NCI-H82 (cell line): ENCODE measurements at regions not wholly inside any gene's neighbourhood (a gene's known extent, or its start where the extent isn't known, plus 50 kb on each side); places are given as distances from the start of the nearest gene placed in this dataset.
"Not testable (repeated sequence)": the region's sequence is repeated elsewhere in the genome, so short reads cannot be mapped to it uniquely, and the experiment has no call there.

Experiments
- DNase-seq: peaks from one replicate; lab custom pipeline; 2025; lab: John Stamatoyannopoulos, UW

GRCh38 chr4:123217664-123218063 lies 178.9 kb upstream of the SPRY1 start:
- DNase-seq: no peak

GRCh38 chr4:123218981-123219380 lies 177.6 kb upstream of the SPRY1 start:
- no peak for DNase-seq

GRCh38 chr4:123229286-123229685 lies 167.3 kb upstream of the SPRY1 start:
- DNase-seq: no peak

GRCh38 chr4:123230061-123230460 lies 166.5 kb upstream of the SPRY1 start:
- DNase-seq: no peak

GRCh38 chr4:123232439-123232838 lies 164.2 kb upstream of the SPRY1 start:
- no peak for DNase-seq

- DNase-seq: peak; percentile 9
Measured at GRCh38 chr4:123233136-123233768, 163.3 kb upstream of the SPRY1 start.

GRCh38 chr4:123234955-123235354 lies 161.6 kb upstream of the SPRY1 start:
- DNase-seq: no peak

- DNase-seq: no peak
Measured at GRCh38 chr4:123235431-123235830, 161.2 kb upstream of the SPRY1 start.

GRCh38 chr4:123236606-123237005 lies 160.0 kb upstream of the SPRY1 start:
- DNase-seq: no peak

- DNase-seq: not testable (repeated sequence)
Measured at GRCh38 chr4:123240286-123240685, 156.3 kb upstream of the SPRY1 start.

GRCh38 chr4:123243220-123243619 lies 153.4 kb upstream of the SPRY1 start:
- not testable (repeated sequence) for DNase-seq

GRCh38 chr4:123244137-123244536 lies 152.5 kb upstream of the SPRY1 start:
- DNase-seq: peak; percentile 10

GRCh38 chr4:123246085-123246484 lies 150.5 kb upstream of the SPRY1 start:
- DNase-seq: no peak

- peak; percentile 56 for DNase-seq
Measured at GRCh38 chr4:123248085-123248659, 148.4 kb upstream of the SPRY1 start.

- peak; percentile 7 for DNase-seq
Measured at GRCh38 chr4:123249821-123250220, 146.8 kb upstream of the SPRY1 start.

GRCh38 chr4:123250843-123251242 lies 145.8 kb upstream of the SPRY1 start:
- DNase-seq: no peak

- DNase-seq: no peak
Measured at GRCh38 chr4:123255971-123256370, 140.6 kb upstream of the SPRY1 start.

GRCh38 chr4:123256901-123257300 lies 139.7 kb upstream of the SPRY1 start:
- DNase-seq: no peak

- DNase-seq: no peak
Measured at GRCh38 chr4:123257591-123257990, 139.0 kb upstream of the SPRY1 start.

- no peak for DNase-seq
Measured at GRCh38 chr4:123259676-123260646, 136.6 kb upstream of the SPRY1 start.

- no peak for DNase-seq
Measured at GRCh38 chr4:123260653-123261052, 135.9 kb upstream of the SPRY1 start.

- no peak for DNase-seq
Measured at GRCh38 chr4:123262080-123262479, 134.5 kb upstream of the SPRY1 start.

GRCh38 chr4:123265443-123265842 lies 131.2 kb upstream of the SPRY1 start:
- DNase-seq: no peak
